NCI-H128 (cell line): ENCODE measurements at regions not wholly inside any gene's neighbourhood (a gene's known extent, or its start where the extent isn't known, plus 50 kb on each side); places are given as distances from the start of the nearest gene placed in this dataset.

Source experiments
- DNase-seq: peaks from one replicate; lab custom pipeline; 2025; ENCODE audit not compliant: unreplicated experiment; lab: John Stamatoyannopoulos, UW

DNA sequence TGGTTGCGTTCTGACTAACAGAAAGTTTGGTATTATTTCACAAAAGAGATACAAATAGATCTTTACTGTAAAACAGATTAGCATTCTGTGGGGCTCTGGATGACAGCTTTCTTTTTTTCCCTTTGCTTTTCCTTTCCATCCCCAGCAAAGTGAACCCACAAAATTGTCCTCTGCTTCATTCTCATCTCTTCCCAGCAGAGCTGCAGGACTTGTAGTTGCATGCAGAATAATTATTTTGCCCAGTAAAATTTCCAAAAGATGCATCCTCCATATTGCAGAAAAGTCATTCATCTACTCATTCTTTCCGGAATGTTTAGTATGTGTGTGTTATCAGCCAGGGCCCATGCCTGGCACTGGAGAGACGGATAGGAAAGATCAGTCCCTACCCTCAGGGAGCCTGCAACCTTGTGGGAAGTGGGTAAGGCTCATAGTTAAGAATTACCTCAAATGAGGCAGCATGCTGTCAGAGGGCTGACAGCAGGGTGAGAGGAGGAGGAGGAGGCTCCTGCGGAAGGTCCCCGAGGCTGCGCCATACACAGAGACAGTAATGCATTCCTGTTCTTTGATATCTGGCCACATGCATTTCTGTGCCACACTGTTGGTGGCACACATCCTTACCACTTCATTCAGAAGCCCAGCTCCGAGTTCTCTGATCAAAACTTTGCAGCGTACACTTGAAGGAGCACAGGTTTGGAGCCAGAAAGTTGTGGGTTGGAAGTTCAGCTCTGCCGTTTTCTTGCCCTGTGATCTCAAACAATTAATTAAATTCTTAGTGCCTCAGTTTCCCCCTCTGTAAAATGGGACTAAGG is 225.4 kb downstream of the MYCN start:
- no peak for DNase-seq

GRCh38 chr2:16162491-16163040 is 222.2 kb downstream of the MYCN start:
- no peak for DNase-seq

DNA sequence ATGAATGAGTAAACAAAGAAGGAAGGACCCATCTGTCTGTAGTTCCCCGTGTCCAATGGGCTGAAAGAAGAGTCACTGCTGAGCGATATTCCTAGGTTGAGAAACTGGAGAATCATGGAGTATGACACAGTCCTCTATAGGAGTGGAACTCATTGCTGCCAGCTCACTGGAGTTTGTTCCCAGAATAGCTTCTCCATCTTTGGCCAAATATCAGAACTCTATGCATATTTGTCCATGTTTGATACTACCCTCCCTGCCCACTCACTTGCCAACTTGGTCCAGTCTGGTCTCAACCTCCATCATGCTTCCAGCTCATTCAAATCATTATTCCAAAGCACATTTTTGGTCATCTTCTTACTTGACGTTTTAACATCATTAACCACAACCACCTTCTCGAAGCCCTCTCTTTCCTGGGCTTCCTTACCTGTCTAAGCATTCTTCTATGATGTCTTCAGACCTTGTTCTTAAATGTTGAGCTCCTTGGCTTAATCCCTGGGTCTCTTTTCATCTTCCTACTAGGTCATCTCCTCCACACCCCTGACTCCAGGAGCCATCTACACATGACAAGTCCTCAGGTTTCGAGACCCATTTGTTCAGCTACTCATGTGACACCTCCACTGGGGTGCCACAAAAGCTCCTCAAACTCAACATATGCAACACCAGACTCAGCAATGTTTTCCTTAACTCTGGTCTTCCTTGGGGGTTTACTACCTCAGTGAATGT is 221.6 kb downstream of the MYCN start:
- DNase-seq: no peak

- no peak for DNase-seq
Observed at GRCh38 chr2:16161085-16161565, 220.8 kb downstream of the MYCN start.

GRCh38 chr2:16160281-16161084 is 220.1 kb downstream of the MYCN start:
- no peak for DNase-seq

- DNase-seq: no peak
Observed at GRCh38 chr2:16156411-16156810, 216.1 kb downstream of the MYCN start.

- no peak for DNase-seq
Observed at GRCh38 chr2:16155766-16156165, 215.4 kb downstream of the MYCN start.

DNA sequence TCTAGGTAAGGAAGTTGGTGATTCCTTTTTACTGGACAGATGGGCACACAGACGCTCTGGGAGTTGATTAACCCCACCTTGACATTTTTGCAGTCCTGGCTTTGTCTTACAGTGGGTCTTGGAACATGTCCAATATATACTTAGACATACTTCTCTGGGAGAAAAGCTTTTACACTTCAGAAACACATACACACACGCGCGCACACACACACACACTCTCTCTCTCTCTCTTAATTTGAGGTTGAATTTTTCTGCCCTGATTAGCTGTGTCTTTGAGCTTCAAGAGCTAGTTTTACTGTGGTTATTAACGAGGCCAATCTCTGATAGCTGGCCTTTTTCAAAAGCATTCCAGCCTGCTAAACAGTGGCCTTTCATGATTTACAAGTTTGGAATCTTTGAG is 215.0 kb downstream of the MYCN start:
- DNase-seq: no peak

DNA sequence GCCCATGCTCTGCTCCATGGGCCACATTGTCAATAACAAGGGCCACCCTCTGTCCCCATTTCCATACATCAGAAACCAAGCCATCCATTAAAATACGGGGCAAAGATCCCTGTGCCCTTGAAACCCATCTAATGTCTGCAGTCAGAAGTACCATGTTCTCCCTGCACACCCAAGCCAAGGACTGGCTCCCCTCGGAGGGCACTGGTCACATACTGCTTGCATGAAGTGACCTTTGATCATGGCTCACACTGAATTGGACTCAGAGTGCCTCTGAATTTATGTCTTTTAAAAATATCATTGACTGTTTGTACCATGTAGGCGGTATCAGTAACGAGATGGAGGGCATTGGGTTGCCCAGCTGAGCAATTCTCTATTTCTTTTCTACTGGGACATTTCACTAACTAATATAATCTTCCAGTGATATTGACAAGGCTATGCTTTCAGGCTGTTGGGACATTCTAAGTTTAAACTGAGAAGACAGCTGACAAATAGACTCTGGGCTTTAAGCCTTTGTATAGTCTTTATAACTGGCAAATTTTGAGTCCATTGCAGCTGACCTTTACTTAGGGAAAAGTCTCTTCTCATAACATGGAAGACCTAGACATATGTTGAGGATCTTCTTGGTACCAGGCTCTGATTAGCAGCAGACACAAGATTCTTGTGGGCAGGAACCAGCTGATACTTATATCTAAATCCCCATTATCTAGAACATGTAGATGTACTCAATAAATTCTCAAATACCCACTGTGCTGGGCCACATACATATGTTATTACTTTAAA is 214.3 kb downstream of the MYCN start:
- DNase-seq: no peak

- DNase-seq: no peak
Observed at GRCh38 chr2:16154061-16154460, 213.7 kb downstream of the MYCN start.

DNA sequence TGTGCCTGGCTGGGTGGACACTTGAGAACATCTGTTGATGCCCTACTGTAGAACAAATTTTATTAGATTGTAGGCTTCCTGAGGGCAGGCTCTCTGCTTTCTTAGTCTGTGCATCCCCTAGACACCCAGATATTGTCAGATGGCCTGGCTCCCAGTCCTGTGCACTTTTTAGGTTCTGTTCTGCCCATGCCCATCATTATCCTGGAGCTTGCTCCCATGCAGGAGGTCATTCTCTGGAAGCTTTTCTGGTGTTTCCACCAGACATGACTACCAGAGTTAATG is 213.3 kb downstream of the MYCN start:
- no peak for DNase-seq

DNA sequence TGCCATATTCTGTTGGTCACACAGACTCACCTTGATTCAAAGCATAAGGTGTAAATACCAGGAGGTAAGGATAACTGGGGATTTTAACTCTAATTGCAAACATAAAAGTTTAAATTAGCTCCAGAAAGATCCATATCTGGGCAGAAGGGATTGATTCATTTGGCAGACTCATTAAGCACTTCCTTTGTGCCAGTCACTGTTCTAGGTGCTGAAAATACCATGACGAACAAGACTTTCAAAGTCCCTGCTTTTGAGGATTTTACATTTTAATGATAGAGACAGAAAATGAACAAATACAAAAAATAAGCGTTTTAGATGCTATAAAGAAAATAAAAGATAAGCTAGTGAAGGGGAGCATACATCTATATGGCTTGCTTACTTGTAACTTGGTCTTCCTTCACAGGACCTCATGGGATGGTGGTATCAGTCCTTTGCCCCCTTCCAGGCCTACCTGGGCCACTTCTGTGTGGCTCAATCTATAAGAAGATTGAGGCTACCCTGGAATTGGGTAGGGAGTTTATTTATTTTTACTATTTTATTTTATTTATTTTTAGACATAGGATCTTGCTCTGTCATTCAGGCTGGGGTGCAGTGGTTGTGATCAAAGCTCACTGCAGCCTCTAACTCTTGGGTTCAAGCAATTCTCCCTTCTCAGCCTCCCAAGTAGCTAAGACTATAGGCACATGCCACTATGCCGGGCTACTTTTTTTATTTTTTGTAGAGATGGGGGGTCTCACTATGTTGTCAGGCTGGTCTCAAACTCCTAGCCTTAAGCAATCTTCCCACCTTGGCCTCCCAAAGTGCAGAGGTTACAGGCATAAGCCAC is 212.8 kb downstream of the MYCN start:
- DNase-seq: no peak

GRCh38 chr2:16152071-16152927 is 211.9 kb downstream of the MYCN start:
- DNase-seq: no peak

GRCh38 chr2:16151651-16152050 is 211.3 kb downstream of the MYCN start:
- DNase-seq: no peak

- no peak for DNase-seq
Observed at GRCh38 chr2:16151281-16151570, 210.9 kb downstream of the MYCN start.

- DNase-seq: no peak
Observed at GRCh38 chr2:16150456-16151280, 210.3 kb downstream of the MYCN start.

GRCh38 chr2:16149349-16150243 is 209.2 kb downstream of the MYCN start:
- DNase-seq: no peak
